HG03097 (cell line): ENCODE measurements at regions not wholly inside any gene's neighbourhood (a gene's known extent, or its start where the extent isn't known, plus 50 kb on each side); places are given as distances from the start of the nearest gene placed in this dataset.

Source experiments
- ATAC-seq: cut with Tn5 transposase; IDR thresholded peaks from one replicate; pipeline ENCODE4 v1.9.1; 2021; ENCODE audit not compliant: unreplicated experiment, low FRiP score

DNA sequence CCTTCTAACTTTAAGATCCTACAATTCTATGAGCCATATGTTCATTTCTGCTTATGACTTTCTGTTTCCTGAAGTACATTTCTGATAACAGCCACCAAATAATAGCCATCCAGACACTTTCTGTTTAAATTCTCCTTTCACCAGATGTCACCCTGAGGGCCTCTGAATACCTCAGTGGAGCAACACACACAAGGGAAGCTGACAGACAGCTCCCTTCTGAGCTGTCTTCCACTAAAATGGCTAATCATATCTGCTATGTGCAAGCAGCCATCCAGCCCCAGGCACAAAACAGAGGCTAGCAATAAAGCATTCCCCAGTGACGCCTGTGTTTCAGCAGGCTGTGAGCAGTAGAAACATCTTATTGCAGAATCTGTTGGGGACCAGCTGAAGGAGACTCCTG lies 666.6 kb upstream of the UBE2E2 start:
- no peak for ATAC-seq

DNA sequence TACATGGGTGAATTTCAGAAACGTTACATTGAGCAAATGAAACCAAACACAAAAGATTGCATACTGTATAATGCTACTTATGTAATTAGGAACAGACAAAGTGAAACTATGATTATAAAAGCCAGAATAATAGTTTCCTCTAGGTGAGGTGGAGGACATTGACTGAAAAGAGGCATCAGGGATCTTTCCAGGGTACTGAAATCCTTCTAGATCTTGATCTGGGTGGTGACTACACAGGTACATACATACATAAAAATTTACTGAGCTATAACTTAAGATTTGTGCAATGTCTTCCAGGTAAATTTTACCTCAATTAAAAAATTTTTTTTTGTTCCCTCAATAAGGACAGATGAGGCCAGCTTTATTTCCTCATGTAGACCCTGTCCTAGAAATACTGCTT lies 665.6 kb upstream of the UBE2E2 start:
- no peak for ATAC-seq

DNA sequence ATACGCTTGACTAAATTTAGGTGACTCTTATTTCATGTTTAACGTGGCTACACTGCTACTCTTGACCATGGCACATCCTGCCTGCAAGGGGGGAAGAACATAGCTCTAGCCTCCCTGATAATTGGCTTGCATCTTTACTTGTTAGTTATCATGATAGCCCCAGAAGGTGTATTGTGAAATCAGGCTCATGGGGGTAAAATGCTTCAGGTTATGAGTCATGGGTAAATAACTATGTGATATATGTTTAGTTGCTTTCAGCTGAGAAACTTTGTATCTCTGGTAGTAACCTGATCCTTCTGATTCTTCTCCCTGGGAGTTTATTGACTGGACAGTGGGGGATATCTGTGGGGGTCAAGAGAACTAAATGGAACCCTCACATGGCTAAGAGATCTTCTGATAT lies 660.8 kb upstream of the UBE2E2 start:
- ATAC-seq = no peak

DNA sequence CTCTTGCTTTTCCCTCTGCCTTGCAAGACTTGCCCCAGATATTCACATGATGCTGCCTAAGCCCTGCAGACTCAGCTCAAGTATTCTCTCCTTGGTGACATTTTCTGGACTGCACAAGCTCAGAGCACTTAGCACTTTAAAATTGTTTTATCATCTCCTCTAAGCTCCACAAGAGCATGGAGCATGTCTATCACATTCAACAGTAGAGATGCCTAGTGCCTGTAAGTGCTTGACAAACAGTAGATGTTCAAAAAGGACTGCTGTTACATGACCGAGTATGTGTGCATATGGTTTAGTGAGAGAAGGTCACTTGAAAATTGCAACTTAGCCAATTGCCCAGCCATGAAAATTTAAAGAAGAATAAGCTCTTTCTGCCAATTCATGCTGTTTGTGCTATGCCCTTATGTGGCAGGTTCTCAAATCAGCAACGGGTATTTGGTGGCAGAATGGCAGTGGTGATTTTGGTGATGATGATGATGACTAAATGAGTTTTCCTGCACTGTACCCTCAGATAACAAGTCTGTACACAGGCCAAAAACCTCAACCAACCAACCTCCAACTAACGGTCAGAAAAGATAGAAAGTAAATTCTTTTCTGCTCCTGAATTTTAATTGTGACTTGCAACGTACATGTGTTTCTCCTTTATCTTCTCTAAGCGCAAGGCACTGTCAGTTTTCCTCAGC lies 647.2 kb upstream of the UBE2E2 start:
- no peak for ATAC-seq

DNA sequence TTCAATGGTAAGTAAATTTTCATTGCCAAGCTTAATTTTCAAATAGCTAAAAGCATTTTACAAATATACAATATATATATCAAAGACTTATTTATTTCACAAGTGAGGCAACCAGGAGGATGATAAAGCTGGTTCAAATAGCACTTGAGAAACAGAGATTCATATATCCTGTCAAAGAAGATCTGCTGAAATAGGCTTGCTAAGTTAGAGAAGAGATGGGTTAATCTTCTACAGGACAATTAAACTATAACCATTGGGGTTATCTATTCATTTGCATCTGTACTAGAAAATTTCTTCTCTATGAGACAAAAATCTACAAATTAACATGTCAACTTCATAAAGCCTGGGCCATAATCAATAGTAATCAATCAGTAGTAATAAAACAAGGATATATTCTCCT lies 637.7 kb upstream of the UBE2E2 start:
- ATAC-seq = no peak

DNA sequence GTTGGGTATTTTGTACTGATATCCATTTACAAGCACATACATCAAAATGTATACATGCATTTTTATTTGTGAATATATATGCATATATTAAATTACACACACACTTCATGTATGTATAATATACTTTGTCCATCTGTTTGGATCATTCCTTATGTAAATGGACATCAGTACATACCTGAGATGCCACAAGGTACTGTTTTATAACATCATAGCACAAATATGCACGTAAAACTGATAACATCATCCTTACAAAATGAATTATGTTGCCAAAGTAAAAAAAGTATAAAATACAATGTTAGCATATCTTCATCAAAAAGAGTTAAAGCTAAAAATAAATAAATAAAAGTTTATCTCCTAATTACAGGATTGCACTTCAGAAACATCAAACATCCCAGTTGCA lies 634.8 kb upstream of the UBE2E2 start:
- ATAC-seq = no peak

DNA sequence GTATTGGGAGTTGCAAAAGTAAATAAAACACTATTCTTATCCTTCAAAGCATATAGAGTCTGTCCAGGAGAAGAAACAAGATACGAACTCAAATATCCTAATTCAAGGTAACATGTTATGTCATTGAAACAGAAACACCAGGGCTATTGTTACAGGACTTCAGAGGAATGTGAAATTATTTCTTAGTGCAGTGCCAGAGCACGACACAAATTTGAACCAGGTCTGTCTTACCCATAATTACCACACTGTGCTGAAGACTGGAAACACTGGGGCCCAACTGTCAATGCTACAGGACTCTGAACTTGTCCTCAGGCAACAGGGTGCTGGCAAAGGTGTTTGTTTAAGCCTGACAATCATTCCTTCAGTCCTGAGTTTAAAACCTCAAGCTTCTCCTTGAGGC lies 633.6 kb upstream of the UBE2E2 start:
- no peak for ATAC-seq

DNA sequence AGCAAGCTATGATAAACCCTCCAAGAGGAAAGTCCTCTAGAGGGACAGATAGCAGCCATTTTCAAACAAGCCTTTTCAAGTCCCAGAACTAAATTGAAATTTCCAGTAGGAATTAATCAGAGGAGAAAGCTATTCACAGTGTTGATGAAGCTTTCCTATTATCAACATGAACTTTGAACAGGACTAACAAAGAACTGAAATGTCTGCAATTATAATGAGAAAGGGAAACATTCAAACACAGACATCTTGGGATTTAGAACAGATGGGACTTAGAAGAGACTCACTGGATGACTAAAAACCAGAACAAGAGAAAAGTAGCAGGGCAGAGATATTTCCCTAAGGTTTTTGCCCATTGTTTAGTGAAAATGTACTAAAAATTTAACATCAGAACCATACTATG lies 622.1 kb upstream of the UBE2E2 start:
- ATAC-seq = no peak

DNA sequence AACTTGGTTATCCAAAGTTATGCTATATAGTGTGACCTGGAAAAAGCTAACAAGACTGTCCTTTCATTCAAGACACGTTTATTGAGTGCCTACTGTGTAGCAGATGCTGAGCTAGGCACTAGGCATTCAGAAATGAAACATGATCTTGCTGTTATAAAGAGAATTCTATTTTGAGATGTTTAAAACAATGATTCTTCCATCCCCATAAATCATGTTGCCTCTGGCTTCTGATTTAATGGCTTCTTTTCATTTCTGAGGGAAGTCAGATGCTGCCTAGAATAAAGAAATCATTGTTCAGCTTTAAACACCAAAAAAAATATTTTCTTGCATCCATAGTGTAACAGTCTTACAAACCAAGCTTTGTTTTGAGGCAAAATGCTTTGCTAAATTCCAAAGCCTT lies 620.9 kb upstream of the UBE2E2 start:
- ATAC-seq = no peak

DNA sequence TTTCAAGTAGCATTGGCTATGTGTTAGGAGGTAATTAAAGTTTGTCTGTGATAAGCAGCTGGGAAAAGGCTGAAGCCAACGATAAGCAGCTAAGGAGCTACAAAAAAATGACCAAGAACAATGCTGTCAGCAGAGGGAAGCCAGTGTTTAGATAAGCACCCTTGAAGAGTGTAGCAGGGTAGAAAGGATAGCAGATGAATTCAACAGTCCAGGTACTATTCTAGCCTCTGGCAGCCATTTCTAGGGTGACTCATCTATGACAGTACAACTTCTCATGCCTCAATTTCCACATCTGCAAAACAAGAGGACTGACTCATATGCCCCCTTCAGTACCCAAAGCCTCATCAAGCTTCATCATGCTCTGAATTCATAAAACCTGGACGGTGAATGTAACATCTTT lies 617.6 kb upstream of the UBE2E2 start:
- no peak for ATAC-seq

DNA sequence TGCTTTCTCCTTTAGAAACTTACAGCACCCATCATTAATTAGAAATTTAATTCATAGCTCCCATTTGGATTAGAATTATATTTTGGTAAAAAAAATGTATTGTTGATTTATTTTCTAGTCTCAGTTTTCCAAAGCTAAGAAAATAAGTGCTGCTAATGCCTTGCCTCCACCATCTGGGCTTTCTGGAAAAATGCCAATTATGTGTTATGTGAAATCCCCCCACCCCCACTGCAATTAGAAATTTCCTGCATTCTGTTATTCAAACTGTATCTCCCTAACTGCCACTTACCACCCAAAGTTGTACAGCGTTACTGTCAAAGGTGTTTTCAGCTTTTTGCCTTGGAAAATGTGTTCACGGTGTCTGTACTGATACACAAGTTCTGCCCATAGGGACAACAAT lies 617.2 kb upstream of the UBE2E2 start:
- no peak for ATAC-seq

DNA sequence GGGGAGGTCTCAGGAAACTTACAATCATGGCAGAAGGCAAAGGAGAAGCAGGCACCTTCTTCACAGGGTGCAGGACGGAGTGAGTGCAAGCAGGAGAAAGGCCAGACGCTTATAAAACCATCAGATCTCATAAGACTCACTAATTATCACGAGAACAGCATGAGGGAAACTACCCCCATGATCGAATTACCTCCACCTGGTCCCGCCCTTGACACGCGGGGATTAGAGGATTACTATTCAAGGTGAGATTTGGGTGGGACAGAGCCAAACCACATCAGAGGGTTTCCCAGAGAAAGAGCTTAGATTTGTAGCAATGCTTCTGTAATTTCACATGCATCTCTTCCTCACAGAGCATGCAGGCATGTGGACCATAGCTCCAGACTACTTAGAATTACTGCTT lies 615.7 kb upstream of the UBE2E2 start:
- ATAC-seq = no peak

DNA sequence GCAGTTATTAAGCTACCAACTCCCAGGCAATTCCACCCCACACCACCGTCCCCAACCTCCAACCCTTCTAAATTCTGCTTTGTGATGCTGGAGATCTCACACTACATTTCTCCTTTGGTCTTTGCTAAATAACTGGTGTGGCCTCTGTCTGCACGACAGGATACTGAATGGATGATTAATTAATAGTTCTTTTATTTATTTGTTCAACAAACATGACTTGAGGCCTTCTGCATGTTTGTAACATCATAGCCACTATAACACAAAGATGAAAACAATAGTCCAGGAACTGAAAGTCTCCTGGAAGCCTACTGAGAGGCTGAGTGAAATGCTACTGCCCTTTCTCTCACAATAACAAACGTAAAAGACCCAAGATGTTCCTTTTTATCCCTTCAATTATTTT lies 609.5 kb upstream of the UBE2E2 start:
- no peak for ATAC-seq

DNA sequence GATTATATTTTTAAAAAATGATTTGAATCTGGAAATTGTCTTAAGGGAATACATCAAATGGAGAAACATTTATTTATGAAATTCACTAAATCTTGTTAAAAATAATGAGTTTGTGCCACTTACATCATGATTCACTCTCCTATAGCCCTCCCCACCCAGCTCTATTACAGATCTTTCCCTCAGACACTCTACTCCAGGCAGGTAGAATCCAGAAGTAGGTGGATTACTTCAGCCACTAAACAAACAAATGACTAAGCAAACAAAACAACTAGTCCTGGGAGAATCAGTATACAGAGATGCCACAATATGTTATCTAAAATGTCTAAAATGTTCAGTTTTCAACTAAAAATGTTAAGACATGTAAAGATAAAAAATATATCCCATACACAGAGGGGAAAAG lies 608.1 kb upstream of the UBE2E2 start:
- no peak for ATAC-seq

DNA sequence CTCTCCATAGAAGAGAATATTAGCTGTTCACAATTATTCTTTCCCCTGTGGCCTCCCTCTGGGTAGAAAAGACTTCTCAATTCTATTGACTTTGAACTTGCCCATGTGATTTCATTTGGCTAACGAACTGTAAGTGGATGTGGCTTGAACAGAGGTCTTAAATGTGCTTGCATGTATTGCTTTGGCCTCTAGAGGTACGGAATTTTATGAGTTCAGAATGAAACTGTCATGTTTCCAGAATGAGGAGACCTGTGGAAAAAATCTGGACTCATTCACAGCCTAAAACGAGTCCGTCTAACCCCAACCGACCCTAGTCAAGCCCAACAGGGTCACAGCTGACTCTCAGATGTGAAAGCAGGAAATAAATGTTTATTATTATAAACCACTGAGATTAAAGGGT lies 596.7 kb upstream of the UBE2E2 start:
- no peak for ATAC-seq

DNA sequence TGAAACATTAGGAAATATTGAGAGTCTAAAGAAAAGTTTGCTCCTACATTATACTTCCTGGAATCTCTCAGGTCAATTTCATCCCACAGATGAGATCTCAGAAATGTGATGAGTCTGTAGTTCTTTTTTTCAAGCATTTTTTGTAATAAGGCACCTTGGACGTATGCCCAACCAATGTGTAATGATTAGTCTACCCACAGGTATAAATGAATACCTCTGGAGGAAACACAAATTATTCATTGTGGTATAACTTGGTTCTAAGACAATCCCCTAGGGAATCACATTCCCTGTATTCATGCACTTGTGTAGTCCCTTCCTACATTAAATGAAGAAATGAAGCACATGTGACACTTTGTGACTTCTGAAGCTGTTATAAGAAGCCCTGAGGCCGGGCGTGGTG lies 596.2 kb upstream of the UBE2E2 start:
- no peak for ATAC-seq

DNA sequence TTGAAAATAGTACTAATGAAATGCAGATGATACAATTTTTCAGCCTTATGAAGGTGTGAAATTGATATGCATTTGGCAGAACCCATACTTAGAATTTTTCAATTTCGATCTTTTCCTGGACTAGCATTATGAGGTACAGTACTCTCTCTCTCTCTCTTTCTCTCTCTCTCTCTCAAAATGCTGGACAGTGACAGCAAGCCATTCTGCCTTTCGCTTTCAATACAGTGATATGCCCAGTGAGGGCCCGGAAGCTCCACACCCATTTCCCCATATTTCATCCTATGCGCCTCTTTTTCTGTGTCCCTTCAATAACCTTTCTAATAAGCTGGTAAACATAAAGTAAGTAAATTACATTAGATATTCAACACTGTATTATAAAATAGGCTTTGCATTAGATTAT lies 595.0 kb upstream of the UBE2E2 start:
- no peak for ATAC-seq

DNA sequence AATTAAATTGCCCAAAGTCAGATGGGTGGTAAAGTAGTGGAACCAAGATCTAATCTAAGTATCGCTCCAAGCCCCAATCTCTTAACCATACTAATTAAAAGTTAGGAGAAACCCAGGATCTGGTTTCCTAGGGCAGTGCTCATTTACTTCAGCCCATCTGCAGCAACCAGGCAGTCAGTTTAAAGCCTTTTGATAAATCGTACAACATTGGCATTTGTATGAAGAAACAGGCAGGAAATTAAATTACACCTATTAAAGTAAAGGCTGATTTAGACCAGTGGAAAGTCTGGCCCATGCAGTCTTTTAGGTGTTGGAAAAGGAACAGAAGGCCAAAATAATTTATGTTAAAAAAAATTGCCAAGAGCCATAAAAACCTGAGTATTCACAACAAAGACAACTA lies 594.4 kb upstream of the UBE2E2 start:
- no peak for ATAC-seq

DNA sequence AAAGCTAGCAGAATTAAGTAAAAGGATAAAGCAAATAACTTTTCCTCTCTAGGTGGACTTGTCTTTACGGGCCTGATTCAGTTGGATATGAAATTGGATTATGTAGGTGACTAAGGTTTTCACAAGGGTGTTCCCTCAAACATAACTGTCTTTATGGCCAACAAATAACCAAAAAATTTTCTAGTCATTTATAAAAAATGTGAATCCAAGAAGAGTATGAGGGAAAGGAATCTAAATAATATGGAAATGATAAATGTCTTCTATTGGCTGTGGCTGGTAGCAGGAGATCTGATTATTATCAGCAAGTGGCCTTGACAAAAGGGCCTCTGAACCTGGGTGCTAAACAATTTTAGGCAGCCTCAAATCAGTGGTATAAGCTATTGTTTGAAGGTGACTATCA lies 594.0 kb upstream of the UBE2E2 start:
- ATAC-seq = no peak

DNA sequence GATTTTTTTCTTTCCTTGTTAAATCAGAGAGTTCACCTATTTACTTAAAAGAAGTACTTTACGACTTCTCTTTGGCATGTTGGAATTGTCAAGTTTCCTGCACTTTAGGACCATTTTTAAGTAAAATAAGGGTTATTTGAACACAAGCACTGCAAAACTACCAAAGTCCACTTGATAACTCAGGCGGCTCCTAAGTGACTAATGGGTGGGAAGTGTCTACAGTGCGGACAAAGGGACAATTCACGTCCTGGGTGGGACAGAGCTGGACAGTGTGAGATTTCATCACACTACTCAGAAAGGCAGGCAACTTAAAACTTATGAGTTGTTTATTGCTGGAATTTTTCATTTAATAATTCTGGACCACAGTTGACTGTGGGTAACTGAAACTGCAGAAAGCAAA lies 590.2 kb upstream of the UBE2E2 start:
- no peak for ATAC-seq

DNA sequence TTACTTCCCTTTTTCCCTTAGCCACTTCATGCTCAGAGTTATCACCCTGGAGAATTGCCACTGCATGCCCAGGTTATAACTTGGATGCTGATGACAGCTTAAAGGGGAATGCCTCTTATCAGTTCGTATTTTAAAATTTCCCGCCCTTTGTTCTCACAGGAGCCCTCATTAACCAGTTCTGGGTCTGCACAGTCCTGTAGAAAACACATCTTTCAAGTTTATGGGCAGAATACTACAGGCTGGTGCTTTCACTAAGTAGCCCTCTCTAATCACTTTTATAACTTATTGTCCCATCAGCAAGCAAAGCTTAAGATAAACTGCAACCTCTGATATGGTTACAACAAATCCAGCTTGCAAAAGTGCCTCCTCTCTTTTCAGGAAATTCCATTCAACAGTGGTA lies 587.3 kb upstream of the UBE2E2 start:
- no peak for ATAC-seq

DNA sequence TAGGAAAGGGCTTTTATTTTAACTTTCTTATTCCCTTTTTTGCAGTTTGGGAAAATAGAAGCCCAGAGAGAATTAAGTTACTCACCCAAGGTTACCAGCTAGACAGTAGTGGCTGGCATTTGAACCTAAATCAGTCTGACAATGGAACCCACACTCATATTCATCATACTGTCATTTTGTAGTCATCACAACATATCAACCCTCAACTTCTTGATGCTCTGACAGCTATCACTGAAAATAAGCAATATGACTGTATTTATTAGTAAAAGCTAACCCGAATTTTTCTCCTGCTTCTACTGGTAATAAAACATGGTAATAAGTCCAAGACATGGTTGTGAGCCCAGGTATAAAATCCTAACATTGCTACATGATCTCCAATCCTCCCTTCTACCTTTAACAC lies 585.8 kb upstream of the UBE2E2 start:
- no peak for ATAC-seq

DNA sequence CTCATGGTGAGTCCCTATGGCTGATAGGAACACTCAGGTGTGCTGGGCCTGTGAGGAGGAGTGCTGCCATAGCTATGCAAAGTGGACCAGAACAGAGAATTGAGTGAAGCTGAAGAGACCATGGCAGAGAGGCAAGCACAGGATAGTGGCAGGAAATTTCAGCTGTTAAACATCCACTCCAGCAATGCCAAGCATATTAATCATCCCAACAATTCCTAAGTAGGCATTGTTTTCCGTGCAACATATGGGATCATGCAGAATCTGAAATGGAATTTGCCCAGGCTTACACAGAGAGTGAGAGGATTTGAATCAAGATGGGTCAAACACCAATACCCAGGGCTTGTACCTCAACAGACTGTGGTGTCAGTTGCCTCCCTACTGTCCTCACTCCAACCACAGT lies 582.6 kb upstream of the UBE2E2 start:
- no peak for ATAC-seq
